Sigmoid colon (tissue), 6 donors: ENCODE measurements at regions not wholly inside any gene's neighbourhood (a gene's known extent, or its start where the extent isn't known, plus 50 kb on each side); places are given as distances from the start of the nearest gene placed in this dataset.

Experiments used
- DNase-seq: peaks from one replicate; pipeline ENCODE4 v3.0.0-alpha.2; 2019
- H3K27ac ChIP-seq, 4 donors: fragments of 200-600 bp; sonication (generic); one replicate each; pipeline ENCODE4 v1.5.1; 2016 to 2019; ENCODE audit warnings: mild to moderate bottlenecking in 1 of 4
- H3K27me3 ChIP-seq, 3 donors: fragments of 200-600 bp; sonication (generic); one replicate each; pipeline ENCODE4 v1.5.1; 2019; ENCODE audit warnings: mild to moderate bottlenecking in 1 of 3
- H3K36me3 ChIP-seq, 4 donors: fragments of 200-600 bp; sonication (generic); one replicate each; pipeline ENCODE4 v1.5.1; 2016 to 2019
- H3K4me1 ChIP-seq, 4 donors: fragments of 200-600 bp; sonication (generic); one replicate each; pipeline ENCODE4 v1.5.1; 2017 to 2019
- H3K4me3 ChIP-seq, 4 donors: fragments of 200-600 bp; sonication (generic); one replicate each; pipeline ENCODE4 v1.5.1; 2017 to 2019; ENCODE audit warnings: mild to moderate bottlenecking in 2 of 4, moderate library complexity in 1 of 4
- H3K9me3 ChIP-seq, 4 donors: fragments of 200-600 bp in 3 of 4; sonication (generic) in 3 of 4; one replicate each; pipeline versions ENCODE4 v1.5.1 to v1.6.1; 2013 to 2019
- EP300 ChIP-seq, 4 donors: sonication (generic); formaldehyde crosslinking; IDR thresholded peaks; one replicate each; pipeline ENCODE4 v1.6.1; 2017; ENCODE audit warnings: antibody characterized with exemption in 4 of 4
- POLR2A ChIP-seq, 2 donors: fragments of 450-650 bp; IDR thresholded peaks; one replicate each; pipeline ENCODE4 v1.6.1; 2016; ENCODE audit warnings: antibody characterized with exemption in 2 of 2, mild to moderate bottlenecking in 2 of 2, moderate library complexity in 2 of 2
- POLR2AphosphoS5 ChIP-seq, 4 donors: sonication (generic); formaldehyde crosslinking; IDR thresholded peaks; one replicate each; pipeline ENCODE4 v1.6.1; 2017; ENCODE audit warnings: antibody characterized with exemption in 4 of 4
- WGBS, 2 donors: extraction: QIAGEN DNeasy Blood & Tissue Kit; methylation state at CpG; one replicate each; pipeline ENCODE4 v1.1.7; 2013; 5-methylcytosine and 5-hydroxymethylcytosine counted together
- intact Hi-C: fragments of 100-400 bp; cut with DNase I; formaldehyde crosslinking; loops from one replicate; pipeline ENCODE4 v1.15.1; 2023
- TF ChIP-seq, protein P1 (sequence below), 4 experiments: fragments of 450-650 bp in 3 of 4; fragments of 200-600 bp in 1 of 4; IDR thresholded peaks; one replicate each; pipeline ENCODE4 v1.5.1; 2016 to 2019; ENCODE audit warnings: antibody characterized with exemption in 4 of 4, mild to moderate bottlenecking in 3 of 4, moderate library complexity in 2 of 4
- donor health status: healthy with polysubstance abuse.
- donor health status: healthy.

DNA sequence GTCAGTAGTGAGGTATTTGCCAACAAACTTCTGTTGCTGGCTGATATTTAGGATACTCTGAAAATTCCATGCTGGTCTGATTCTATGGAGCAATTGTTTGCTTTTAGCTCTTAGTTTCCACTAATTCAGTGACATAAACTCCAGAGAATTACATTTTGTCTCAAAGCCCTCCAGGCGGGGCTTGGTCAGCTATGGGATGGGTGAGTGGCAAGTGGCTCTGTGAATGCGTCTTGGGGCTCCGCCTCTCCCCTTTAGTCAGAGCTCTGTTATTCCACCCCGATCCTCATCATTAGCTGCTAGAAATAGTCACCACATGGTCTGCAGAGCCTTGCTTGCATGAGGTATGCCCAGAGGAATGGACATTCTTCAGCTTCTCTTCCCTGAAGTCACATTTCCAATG is 540.6 kb downstream of the QKI start:
- DNase-seq: no peak
- TF ChIP-seq, protein P1, sequence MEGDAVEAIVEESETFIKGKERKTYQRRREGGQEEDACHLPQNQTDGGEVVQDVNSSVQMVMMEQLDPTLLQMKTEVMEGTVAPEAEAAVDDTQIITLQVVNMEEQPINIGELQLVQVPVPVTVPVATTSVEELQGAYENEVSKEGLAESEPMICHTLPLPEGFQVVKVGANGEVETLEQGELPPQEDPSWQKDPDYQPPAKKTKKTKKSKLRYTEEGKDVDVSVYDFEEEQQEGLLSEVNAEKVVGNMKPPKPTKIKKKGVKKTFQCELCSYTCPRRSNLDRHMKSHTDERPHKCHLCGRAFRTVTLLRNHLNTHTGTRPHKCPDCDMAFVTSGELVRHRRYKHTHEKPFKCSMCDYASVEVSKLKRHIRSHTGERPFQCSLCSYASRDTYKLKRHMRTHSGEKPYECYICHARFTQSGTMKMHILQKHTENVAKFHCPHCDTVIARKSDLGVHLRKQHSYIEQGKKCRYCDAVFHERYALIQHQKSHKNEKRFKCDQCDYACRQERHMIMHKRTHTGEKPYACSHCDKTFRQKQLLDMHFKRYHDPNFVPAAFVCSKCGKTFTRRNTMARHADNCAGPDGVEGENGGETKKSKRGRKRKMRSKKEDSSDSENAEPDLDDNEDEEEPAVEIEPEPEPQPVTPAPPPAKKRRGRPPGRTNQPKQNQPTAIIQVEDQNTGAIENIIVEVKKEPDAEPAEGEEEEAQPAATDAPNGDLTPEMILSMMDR (IDR thresholded peaks at IDR 0.05): no peak
- no peak for TF ChIP-seq POLR2A (IDR thresholded peaks at IDR 0.05)
- TF ChIP-seq POLR2AphosphoS5 (IDR thresholded peaks at IDR 0.05): no peak
- TF ChIP-seq EP300 (IDR thresholded peaks at IDR 0.05): no peak
- intact Hi-C loops: loop anchor here (5.0 kb wide), 1 partner anchor 538 kb away; no protein-coding TSS in a partner anchor
- Histone ChIP-seq H3K27me3 (no peaks in the 10 kb centered on the region), H3K9me3 (no peaks in the 10 kb centered on the region), H3K4me1 (peaks cover 0 to 13% (median 0%) of the 10 kb centered on the region in 4 donors), H3K4me3 (no peak overlapping the region), H3K27ac (no peak overlapping the region), H3K36me3 (no peaks in the 10 kb centered on the region)
- 87 to 96% methylated on average over 4 of the region's 4 CpGs for WGBS, 2 donors

DNA sequence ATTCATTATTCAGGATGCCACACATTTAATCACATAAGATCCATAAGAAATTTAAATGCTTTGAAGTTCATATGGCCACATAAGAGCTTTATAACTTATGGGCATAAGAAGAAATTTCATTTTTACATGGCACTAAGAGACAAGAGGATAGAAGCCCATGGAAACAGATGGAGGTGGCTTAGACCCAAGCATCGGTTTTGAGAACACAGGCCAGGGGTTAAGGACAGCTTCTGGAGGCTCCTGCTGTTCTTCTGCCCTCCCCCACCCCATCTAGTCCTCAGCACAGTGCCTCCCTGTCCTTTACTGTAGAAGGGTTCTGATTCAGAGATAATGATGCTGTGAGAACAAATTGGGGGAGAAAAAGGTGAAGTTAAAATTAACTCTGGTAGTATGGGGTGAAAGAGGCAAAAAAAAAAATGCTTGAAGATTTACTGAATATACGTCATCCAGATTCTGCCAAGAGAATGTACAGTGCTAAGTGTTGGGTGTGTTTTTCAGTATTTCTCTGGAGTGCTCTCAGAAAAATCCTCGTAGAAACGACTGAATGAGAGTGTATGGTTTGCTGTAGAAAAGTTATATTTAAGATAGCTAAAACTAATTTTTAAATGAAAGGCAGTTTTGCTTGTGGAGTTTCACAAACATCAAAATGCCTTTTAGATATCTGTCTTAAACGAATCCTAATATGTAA is 539.7 kb downstream of the QKI start:
- Histone ChIP-seq H3K9me3 (no peaks in the 10 kb centered on the region), H3K36me3 (no peaks in the 10 kb centered on the region), H3K4me3 (no peak overlapping the region), H3K27ac (no peak overlapping the region), H3K27me3 (no peaks in the 10 kb centered on the region), H3K4me1 (peaks cover 0 to 13% (median 0%) of the 10 kb centered on the region in 4 donors)
- TF ChIP-seq POLR2AphosphoS5 (IDR thresholded peaks at IDR 0.05): no peak
- TF ChIP-seq POLR2A (IDR thresholded peaks at IDR 0.05): no peak
- TF ChIP-seq, protein P1 (IDR thresholded peaks at IDR 0.05): no peak
- TF ChIP-seq EP300 (IDR thresholded peaks at IDR 0.05): no peak
- 67 to 87% methylated on average over 5 of the region's 5 CpGs for WGBS, 2 donors
- DNase-seq: no peak
- intact Hi-C loops: no loop called here

DNA sequence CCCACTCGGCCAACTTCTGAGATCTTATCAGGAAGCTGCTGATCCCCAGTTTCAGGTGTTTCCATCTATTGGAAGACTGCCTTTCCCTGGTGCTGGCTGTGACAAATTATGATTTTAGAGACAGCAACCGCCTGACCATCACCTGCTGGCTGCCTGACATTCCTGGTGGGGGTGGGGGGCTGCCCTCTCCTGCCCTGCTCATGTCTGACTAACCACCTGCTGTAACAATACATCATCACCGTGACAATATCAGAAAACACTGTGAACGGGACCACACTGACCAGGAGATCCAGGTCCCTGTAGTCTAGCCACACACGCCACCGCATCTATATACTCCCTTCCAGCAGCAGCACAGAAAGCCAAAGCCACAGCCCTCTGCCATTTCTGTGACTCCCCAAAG is 537.5 kb downstream of the QKI start:
- Histone ChIP-seq H3K9me3 (no peaks in the 10 kb centered on the region), H3K4me1 (peaks cover 0 to 13% (median 2%) of the 10 kb centered on the region in 4 donors), H3K4me3 (no peak overlapping the region), H3K27me3 (no peaks in the 10 kb centered on the region), H3K27ac (no peak overlapping the region), H3K36me3 (no peaks in the 10 kb centered on the region)
- DNase-seq: no peak
- TF ChIP-seq, protein P1 (IDR thresholded peaks at IDR 0.05): no peak
- TF ChIP-seq EP300 (IDR thresholded peaks at IDR 0.05) (no peak), POLR2A (IDR thresholded peaks at IDR 0.05) (no peak), POLR2AphosphoS5 (IDR thresholded peaks at IDR 0.05) (no peak)
- intact Hi-C loops: no loop called here
- 79 to 91% methylated on average over 6 of the region's 6 CpGs for WGBS, 2 donors

DNA sequence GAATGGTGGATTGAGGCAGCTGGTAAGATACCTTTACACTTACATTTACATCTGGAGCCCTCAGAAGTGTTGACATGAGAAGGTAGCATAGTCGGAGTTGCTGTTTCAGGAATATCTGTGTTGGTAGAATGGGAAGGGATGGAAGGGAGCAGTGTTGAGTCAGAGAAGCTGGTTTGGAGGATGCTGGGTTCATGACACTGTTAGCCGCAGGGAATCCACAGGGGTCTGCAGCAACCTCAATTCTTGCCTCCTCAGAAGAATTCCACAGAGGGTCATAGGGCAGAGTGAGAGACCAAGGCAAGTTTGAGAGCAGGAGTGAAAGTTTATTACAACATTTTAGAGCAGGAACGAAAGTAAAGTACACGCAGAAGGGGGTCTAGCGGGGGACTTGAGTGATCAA is 536.8 kb downstream of the QKI start:
- DNase-seq: no peak
- no peaks in the 10 kb centered on the region for H3K27me3 ChIP-seq
- no peak overlapping the region for H3K27ac ChIP-seq
- TF ChIP-seq EP300 (IDR thresholded peaks at IDR 0.05) (no peak), POLR2AphosphoS5 (IDR thresholded peaks at IDR 0.05) (no peak), POLR2A (IDR thresholded peaks at IDR 0.05) (no peak)
- TF ChIP-seq, protein P1 (IDR thresholded peaks at IDR 0.05): no peak
- H3K4me3 ChIP-seq: no peak overlapping the region
- intact Hi-C loops: no loop called here
- H3K9me3 ChIP-seq: no peaks in the 10 kb centered on the region
- peaks cover 0 to 13% (median 2%) of the 10 kb centered on the region in 4 donors for H3K4me1 ChIP-seq
- H3K36me3 ChIP-seq: no peaks in the 10 kb centered on the region
- WGBS, 2 donors: 89 to 93% methylated on average over 5 of the region's 5 CpGs

DNA sequence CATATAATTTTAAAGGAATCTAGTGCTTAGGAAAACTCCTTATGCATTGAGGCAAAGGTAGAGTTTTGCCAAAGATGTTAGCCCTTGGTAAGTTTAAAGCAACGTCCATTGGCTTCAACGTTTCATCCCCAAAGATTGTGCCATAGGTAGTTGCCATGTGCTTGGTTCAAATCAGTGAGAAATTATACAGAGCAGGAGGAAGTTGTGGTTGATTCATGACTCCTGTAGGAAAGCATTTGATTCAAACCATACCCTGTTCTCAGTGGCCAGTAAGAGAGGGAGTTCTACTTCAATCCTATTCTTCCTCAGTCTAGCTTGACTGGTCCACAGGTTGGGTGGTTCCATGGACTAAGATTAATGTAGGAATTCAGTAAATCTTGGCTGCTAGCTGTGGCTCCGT is 535.6 kb downstream of the QKI start:
- intact Hi-C loops: no loop called here
- Histone ChIP-seq H3K9me3 (no peaks in the 10 kb centered on the region), H3K27me3 (no peaks in the 10 kb centered on the region), H3K27ac (no peak overlapping the region), H3K4me1 (peaks cover 0 to 13% (median 4%) of the 10 kb centered on the region in 4 donors), H3K36me3 (no peaks in the 10 kb centered on the region), H3K4me3 (no peak overlapping the region)
- 70 to 71% methylated on average over 3 of the region's 3 CpGs for WGBS, 2 donors
- TF ChIP-seq POLR2AphosphoS5 (IDR thresholded peaks at IDR 0.05): no peak
- TF ChIP-seq, protein P1 (IDR thresholded peaks at IDR 0.05): no peak
- no peak for TF ChIP-seq EP300 (IDR thresholded peaks at IDR 0.05)
- no peak for TF ChIP-seq POLR2A (IDR thresholded peaks at IDR 0.05)
- no peak for DNase-seq
